ENCODE measurements at regions not wholly inside any gene's neighbourhood (a gene's known extent, or its start where the extent isn't known, plus 50 kb on each side); places are given as distances from the start of the nearest gene placed in this dataset.
"Not testable (repeated sequence)": the region's sequence is repeated elsewhere in the genome, so short reads cannot be mapped to it uniquely, and the experiment has no call there.

GRCh38 chr2:156781677-156782076 is 345.5 kb downstream of the GPD2 start:
- DNase-seq, result not testable (repeated sequence)

DNA sequence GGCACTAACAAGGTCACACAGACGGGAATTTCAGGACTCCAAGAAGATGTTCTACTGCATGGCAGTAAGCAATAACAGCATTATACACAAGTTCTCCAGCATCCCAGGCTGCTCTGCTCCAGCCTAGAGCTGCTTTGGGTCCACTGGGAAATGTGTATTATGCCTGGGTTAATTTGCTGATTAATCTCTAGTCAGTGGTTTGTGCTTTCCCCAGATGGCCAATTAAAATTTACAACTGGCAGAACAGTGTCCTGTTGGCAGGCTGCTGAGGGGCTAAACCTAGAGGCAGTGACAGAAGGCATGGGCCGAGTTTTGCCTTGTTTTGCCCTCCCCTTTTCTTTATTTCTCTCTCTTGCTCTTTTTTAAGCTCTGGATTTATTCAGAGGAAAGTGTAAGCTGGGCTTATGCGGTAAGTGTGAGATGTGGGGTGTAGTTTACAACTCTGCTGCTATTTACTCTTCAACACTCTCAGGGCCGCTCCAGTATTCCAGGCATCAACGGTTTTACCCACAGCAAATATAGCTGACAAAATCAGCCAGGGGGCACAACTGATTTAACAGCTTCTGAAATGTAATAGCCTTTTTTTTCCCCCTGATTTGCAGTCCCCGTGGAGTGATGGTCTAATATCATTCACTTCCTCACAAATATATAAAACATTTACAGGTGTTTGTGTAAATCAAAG is 348.0 kb downstream of the GPD2 start:
- DNase-seq, result no peak

DNA sequence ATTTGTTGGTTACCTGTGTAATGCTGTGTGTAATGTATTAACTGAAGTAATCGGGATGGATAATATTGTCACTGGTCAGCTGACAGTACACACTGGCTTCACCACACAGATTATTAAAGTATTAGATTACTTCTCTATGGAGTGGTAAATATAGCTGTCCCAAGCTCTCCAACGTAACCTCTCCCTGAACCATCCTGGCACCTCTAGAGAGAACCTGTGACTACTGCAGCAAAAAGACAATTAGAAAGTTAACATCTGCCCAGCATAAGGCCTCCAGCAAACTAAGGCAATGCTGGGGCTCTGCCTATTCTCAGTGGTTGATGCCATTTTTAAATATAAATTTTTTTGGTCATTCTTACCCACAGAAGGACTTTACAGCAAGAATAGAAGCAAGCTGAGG is 351.3 kb downstream of the GPD2 start:
- no peak for DNase-seq

DNA sequence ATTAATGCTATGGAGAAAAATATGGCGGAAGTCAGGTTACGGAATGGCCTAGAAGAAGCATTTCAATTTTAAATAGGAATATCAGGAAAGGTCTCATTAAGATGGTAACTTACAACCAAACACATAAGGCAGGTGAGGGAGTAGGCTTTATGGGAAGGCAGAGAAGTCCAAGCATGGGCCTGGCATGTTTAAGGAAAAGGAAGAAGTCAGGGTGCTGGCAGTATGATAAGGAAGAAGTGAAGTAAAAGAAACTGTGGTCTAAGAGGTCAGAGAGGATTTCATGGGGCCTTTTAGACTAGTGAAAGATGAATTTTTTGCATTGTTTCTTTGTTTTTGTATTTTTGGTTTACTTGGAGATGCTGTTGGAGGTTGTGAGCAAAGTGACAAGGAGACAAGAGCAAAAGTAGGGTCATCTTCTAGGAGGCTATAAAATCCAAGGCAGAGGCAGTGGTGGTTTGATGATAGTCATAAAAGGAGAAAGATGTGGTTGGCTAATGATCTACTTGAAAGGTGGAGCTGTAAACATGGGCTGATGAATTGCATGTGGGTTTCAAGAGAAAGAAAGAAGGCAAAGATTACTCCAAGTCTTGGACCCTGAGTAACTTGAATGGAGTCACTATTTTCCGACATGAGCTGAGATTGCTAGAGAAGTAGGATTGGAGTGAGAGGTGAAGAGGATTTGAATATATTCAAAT is 354.3 kb downstream of the GPD2 start:
- DNase-seq, result no peak

GRCh38 chr2:156792242-156792840 is 356.2 kb downstream of the GPD2 start:
- DNase-seq, result no peak

DNA sequence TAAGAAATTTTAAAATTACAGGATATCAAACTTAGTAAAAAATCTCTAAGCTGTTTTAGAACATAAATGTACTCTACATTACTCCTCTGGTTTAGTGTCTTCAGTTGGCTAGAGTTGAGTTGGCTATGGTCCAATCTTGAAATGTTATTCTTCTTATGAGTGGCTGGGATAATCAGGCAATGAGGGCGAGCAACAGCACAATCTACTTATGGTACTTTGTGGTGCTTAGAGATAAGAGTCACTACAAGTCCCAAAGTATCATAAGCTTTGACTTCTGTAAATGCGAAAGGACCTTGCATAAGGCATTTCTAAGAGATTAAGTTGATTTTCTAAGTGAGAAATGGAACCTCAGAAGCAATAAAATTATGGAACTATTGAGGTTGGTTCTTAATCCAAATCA is 361.7 kb downstream of the GPD2 start:
- no peak for DNase-seq

- no peak for DNase-seq
These were observed 364.0 kb downstream of the GPD2 start for GRCh38 chr2:156800065-156800653.

DNA sequence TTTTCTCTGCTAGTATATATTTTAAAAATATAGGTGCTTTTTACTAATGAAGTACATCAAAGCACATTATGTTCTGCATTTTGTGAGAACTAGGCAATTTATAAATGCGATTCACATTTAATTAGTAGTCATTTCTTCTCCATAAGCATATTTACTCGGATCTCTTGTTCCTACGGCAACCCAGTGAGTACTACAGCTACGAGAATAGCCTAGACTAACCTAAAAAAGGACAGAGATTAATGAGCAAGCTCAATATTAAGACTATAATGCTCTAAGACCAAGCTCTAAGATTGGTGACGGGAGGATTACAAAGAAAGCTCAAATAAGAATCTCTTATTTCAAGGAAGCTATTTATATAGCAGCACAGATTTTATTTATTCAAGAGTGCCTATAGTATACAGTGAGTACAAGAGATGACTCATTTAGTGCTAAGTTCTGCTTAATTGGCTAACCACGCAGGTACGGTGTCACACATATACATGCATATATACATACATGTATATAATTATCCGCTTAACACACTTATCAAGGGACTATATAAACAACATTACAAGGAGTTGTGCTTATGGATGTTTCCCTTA is 364.7 kb downstream of the GPD2 start:
- no peak for DNase-seq

DNA sequence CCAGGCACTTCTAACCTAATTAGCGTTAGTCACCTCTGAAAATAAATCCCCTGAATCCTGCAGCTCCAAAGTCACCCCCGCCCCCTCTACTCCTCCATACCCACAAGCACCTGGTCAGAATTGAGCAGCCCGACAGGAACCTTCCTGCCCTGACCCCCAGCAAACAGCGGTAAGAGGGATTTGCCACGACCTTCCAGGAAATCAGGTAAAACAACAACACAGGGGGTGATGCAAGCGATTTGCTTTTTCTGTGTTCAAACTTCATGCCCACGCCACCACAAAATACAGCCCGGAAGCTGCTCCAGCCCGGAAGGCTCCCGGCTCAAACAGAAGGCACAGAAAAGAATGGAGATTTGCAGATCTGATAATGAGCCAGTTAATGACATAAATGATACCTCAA is 367.1 kb downstream of the GPD2 start:
- DNase-seq, result no peak

DNA sequence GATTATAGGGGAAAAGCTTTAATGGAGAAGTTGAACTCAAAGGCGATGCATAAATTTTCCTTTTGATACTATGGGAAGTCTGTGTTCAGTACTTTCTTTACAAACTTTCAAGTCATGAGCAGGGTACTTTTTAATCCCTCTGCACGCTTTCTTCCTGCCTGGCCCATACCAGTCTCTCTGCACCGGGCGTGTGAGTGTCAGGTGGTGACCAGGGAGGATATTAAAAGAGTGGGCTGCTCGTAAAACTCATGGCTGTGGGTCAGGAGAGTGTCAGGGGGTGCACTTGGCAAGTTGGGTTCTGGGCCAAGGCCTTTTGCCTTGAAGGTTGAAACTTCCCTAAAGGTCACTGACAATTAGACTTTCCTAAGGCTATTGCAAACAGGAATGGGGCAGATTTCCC is 367.8 kb downstream of the GPD2 start:
- no peak for DNase-seq

GRCh38 chr2:156810094-156810493 is 373.9 kb downstream of the GPD2 start:
- DNase-seq, result no peak

DNA sequence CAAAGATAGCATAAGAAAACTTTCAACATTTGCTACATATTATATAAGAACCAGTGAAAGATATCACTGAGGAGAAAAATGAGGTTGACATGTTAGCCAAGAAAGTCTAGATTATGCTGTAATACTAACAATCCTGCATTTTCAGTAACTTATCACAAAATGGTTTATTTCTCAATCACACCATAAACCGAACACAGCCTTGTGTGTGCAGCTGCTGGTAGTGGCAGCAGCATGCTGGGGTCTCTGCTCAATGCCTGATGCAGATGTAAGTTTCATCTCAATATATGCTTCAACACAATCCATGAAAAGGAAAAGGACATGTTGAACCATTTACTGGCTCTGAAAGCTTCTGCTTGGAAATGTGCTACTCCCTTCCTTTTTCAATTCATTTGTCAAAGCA is 376.3 kb downstream of the GPD2 start:
- DNase-seq, result no peak

DNA sequence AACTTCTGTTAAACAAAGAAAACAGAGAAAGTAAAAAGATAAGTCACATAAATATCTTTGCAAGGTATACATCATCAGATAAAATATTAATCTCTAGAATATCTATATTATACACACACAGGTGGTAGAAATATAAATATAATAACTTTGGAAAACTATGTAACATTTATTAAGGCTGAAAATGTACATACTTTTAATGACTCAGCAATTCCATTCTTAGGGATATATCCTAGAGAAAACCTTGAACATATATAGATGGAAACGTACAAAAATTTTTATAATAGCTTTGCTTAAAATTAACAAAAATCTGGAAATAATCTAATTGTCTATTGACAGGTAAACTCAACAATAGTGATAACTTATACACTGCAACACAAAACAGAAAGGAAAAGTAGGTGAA is 381.3 kb downstream of the GPD2 start:
- no peak for DNase-seq

- DNase-seq, result no peak
These were observed 382.0 kb downstream of the GPD2 start for GRCh38 chr2:156818221-156818620.

DNA sequence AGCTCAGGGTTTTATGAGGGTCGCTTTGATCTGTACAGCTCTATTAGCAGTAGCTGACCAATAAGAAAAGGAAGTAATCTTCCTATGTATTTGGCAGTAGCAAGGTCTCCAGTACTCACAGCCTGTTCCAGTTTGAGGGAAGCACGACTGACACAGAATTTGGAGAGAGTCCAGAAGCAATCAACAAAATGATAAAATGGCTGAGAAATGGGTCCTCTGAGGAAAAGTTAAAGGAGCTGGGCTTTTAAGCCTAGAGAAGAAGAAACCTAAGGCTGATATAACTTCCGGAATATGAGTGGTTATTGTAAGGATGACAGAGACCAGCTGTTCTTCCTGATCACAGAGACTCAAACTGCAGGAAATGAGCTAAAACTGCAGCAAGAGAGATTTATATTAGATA is 382.8 kb downstream of the GPD2 start:
- DNase-seq, result no peak

DNA sequence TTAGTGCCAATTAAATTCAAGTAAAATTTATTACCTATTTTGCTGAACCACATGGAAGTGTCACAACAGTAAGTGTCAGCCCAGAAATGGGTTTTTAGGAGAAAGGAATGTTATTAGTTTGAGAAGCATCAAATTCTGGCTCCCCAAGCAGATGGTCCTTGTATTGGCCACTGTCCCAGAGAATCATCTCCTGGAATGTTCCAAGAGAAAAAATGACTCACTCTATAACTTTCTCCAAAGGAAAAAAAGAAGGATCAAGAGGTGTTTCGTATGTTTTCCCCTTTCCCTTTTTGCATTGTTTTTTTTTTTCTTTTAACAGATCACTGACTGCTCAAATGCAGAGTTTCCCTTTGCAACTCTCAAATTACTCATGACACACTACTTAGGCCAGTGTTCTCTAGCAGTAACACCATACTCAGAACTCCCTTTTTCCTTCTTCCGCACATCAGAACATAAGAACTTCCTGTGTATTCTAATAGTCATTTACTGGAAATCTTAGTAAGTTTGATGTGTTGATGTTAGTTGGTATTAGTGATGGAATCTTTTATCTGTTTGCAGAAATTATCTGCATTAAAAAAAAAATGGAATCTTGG is 390.3 kb downstream of the GPD2 start:
- DNase-seq, result no peak

GRCh38 chr2:156834431-156834830 is 398.3 kb downstream of the GPD2 start:
- no peak for DNase-seq

DNA sequence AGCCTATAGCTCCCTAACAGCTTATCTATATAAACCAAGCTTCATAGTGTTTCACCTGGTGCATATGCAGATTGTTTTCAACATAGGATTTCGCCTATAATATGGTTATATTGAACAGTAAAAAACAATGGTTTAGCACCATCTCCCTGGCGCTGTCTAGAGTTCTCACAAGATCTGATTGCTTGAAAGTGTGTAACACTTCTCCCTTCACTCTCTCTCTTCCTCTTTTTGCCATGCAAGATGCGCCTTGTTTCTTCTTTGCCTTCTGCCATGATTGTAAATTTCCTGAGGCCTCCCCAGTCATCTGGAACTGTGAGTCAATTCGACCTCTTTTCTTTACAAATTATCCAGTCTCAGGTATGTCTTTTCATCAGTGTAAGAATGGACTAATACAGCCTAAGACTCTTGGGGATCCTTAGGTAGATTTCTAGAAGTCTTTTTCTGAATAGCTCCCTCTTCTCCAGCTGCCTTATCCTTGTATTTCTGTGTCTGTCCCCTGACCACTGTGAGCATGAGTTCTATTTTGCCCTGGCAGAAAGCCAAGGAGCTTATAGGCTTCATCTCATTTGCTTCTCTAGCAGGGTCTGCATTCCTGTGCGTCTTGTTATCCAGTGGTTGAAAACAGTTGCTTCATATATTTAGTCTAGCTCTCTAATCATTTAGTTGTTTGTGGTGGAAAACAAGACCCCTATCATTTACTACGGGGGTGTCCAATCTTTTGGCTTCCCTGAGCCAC is 401.6 kb downstream of the GPD2 start:
- no peak for DNase-seq

GRCh38 chr2:156841321-156841720 is 405.1 kb downstream of the GPD2 start:
- no peak for DNase-seq

DNA sequence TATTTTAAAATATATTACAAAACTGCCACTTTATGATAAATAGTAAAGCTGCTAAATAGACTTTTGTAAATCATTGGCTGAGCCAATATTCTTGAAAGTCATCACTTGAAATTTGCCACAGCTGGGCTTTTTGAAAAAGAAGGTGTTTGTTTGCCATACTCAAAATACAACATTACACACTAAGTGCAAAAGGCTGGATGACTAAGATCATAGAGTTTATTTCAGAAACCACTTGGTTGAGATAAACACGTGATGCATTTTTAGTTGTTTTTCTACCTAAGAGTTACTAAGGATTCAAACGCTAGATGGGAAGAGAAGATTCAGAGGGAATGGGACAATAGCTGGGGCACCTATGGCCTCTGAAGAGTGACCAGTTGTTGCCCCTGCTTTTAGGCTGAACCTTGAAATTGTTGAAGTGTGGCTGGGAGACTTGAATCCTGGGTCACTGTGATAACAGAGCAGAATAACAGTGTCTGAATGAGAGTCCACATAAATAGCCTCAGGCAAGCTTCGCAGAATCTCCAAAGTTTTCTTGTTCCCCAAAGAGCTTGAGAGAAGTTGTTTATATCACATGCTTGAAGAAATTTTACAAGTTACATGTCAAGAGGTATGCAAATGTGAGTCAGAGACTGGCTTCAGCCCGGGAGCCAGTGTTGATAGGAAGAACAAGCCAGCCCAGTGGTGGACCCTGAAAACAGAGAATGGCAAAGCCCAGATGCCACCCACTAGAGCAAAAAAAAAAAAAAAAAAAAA is 409.8 kb downstream of the GPD2 start:
- no peak for DNase-seq

- DNase-seq, result no peak
These were observed 405.3 kb upstream of the GALNT5 start for GRCh38 chr2:156852210-156852609.

- DNase-seq, result no peak
These were observed 404.8 kb upstream of the GALNT5 start for GRCh38 chr2:156852681-156853080.
